MCF 10A (cell line): ENCODE measurements at regions not wholly inside any gene's neighbourhood (a gene's known extent, or its start where the extent isn't known, plus 50 kb on each side); places are given as distances from the start of the nearest gene placed in this dataset.

ENCODE experiments used
- BruUV-seq: library from RNA; stranded (reverse); fragments of 400-500 nt; replicated peaks from 2 replicates; lab custom pipeline; 2021; lab: Mats Ljungman, UMichigan
- CTCF ChIA-PET: fragments of 300-600 bp; sonication (Branson Sonifier 250); formaldehyde crosslinking; extraction: SDS; loops from one replicate; lab custom pipeline; 2021; ENCODE audit warnings: antibody characterized with exemption, inconsistent platforms; lab: Yijun Ruan, JAX
- POLR2A ChIA-PET: fragments of 300-600, 350-650 bp; sonication (Branson Sonifier 250); formaldehyde crosslinking; extraction: SDS; loops from one replicate; lab custom pipeline; 2020; ENCODE audit warnings: antibody characterized with exemption, inconsistent platforms; lab: Yijun Ruan, JAX
- DNase-seq: peaks from one replicate; pipeline ENCODE4 v3.0.0-alpha.2; 2018; ENCODE audit not compliant: unreplicated experiment
- H3K27ac Mint-ChIP-seq: one replicate; pipeline ENCODE4 v1.8.0; 2022; ENCODE audit warnings: mild to moderate bottlenecking, low read depth, mixed read lengths; ENCODE audit not compliant: unreplicated experiment
- H3K27me3 Mint-ChIP-seq: one replicate; pipeline ENCODE4 v1.8.0; 2022; ENCODE audit warnings: mixed read lengths; ENCODE audit not compliant: insufficient read depth, unreplicated experiment
- H3K36me3 Mint-ChIP-seq: one replicate; pipeline ENCODE4 v1.8.0; 2022; ENCODE audit warnings: mild to moderate bottlenecking, moderate library complexity, mixed read lengths; ENCODE audit not compliant: insufficient read depth, unreplicated experiment
- H3K4me1 Mint-ChIP-seq: one replicate; pipeline ENCODE4 v1.8.0; 2022; ENCODE audit warnings: mixed read lengths; ENCODE audit not compliant: insufficient read depth, unreplicated experiment
- H3K4me3 Mint-ChIP-seq: one replicate; pipeline ENCODE4 v1.8.0; 2022; ENCODE audit warnings: mild to moderate bottlenecking, moderate library complexity, mixed read lengths; ENCODE audit not compliant: unreplicated experiment
- H3K9me3 Mint-ChIP-seq: one replicate; pipeline ENCODE4 v1.8.0; 2022; ENCODE audit warnings: mixed read lengths; ENCODE audit not compliant: unreplicated experiment
- CTCF ChIP-seq: fragments of 200-600 bp; IDR thresholded peaks from one replicate; pipeline ENCODE4 v1.8.0; 2022; ENCODE audit warnings: antibody characterized with exemption, mild to moderate bottlenecking; ENCODE audit not compliant: unreplicated experiment
- intact Hi-C: fragments of 100-400 bp; cut with micrococcal nuclease; formaldehyde crosslinking; loops from 2 replicates; pipeline ENCODE4 v1.14.1; 2022

- BruUV-seq: no TSS peak
- Mint-ChIP-seq H3K4me1 (no peaks in the 10 kb centered on the region), H3K4me3 (no peak overlapping the region), H3K9me3 (peaks cover 4% of the 10 kb centered on the region), H3K36me3 (no peaks in the 10 kb centered on the region), H3K27me3 (peaks cover 26% of the 10 kb centered on the region), H3K27ac (no peak overlapping the region)
- ChIA-PET POLR2A (interaction anchor here (0.7 kb wide), 1 partner anchor 419 kb away, joined by 3 read pairs; no protein-coding TSS in a partner anchor), CTCF (no interaction called here)
- intact Hi-C loops: no loop called here
- no peak for TF ChIP-seq CTCF
- no peak for DNase-seq
Observed at GRCh38 chrX:10828036-10828435, 207.7 kb upstream of the MID1 start.

GRCh38 chrX:10828640-10829039 is 208.3 kb upstream of the MID1 start:
- Mint-ChIP-seq H3K27me3 (peaks cover 26% of the 10 kb centered on the region), H3K27ac (no peak overlapping the region), H3K4me3 (no peak overlapping the region), H3K36me3 (no peaks in the 10 kb centered on the region), H3K9me3 (peaks cover 4% of the 10 kb centered on the region), H3K4me1 (no peaks in the 10 kb centered on the region)
- no TSS peak for BruUV-seq
- ChIA-PET CTCF (no interaction called here), POLR2A (no interaction called here)
- intact Hi-C loops: no loop called here
- no peak for DNase-seq
- no peak for TF ChIP-seq CTCF

- H3K4me3 Mint-ChIP-seq: no peak overlapping the region
Observed at GRCh38 chrX:10831716-10832502, 211.5 kb upstream of the MID1 start.

More at GRCh38 chrX:10831716-10832502, 211.5 kb upstream of the MID1 start:
- BruUV-seq: no TSS peak
- no peak for TF ChIP-seq CTCF
- CTCF ChIA-PET: no interaction called here
- peaks cover 5% of the 10 kb centered on the region for H3K27me3 Mint-ChIP-seq
- H3K36me3 Mint-ChIP-seq: no peaks in the 10 kb centered on the region
- POLR2A ChIA-PET: no interaction called here
- peaks cover 2% of the 10 kb centered on the region for H3K9me3 Mint-ChIP-seq
- no peak for DNase-seq
- no peak overlapping the region for H3K27ac Mint-ChIP-seq
- H3K4me1 Mint-ChIP-seq: no peaks in the 10 kb centered on the region
- intact Hi-C loops: no loop called here
